Right lobe of liver (tissue), 6 donors: ENCODE measurements at regions not wholly inside any gene's neighbourhood (a gene's known extent, or its start where the extent isn't known, plus 50 kb on each side); places are given as distances from the start of the nearest gene placed in this dataset.
A peak's percentile ranks its signal among the peaks of the same experiment; 100 is the strongest.

ENCODE experiments used
- ATAC-seq, 4 donors: fragments of 200-7000 bp; cut with Tn5 transposase; one replicate each; pipeline ENCODE4 v1.9.1; 2020; ENCODE audit warnings: mild to moderate bottlenecking in 4 of 4, moderate library complexity in 4 of 4
- DNase-seq, 3 donors: peaks; one replicate each; pipeline ENCODE4 v3.0.0-alpha.2; 2020
- H3K27ac ChIP-seq, 3 donors: fragments of 200-600 bp; one replicate each; pipeline ENCODE4 v1.8.0; 2022
- H3K27me3 ChIP-seq, 2 donors: fragments of 200-600 bp; one replicate each; pipeline ENCODE4 v1.8.0; 2022
- H3K36me3 ChIP-seq, 4 donors: fragments of 200-600 bp; sonication (generic) in 1 of 4; one replicate each; pipeline versions ENCODE4 v1.5.1 to v1.8.0; 2017 to 2022; ENCODE audit warnings: control low read depth in 1 of 4
- H3K4me1 ChIP-seq, 4 donors: fragments of 200-600 bp; sonication (generic) in 1 of 4; one replicate each; pipeline versions ENCODE4 v1.5.1 to v1.8.0; 2017 to 2022; ENCODE audit warnings: control low read depth in 1 of 4
- H3K4me3 ChIP-seq, 3 donors: fragments of 200-600 bp; one replicate each; pipeline ENCODE4 v1.8.0; 2022
- H3K9me3 ChIP-seq, 4 donors: fragments of 200-600 bp; sonication (generic) in 1 of 4; one replicate each; pipeline versions ENCODE4 v1.5.1 to v1.8.0; 2017 to 2022; ENCODE audit warnings: control low read depth in 1 of 4
- CTCF ChIP-seq, 4 donors: fragments of 200-600 bp in 3 of 4; fragments of 450-650 bp in 1 of 4; IDR thresholded peaks; one replicate each; pipeline versions ENCODE4 v1.5.1 to v1.8.0; 2016 to 2022; ENCODE audit warnings: antibody characterized with exemption in 4 of 4, mild to moderate bottlenecking in 2 of 4
- POLR2A ChIP-seq: fragments of 450-650 bp; IDR thresholded peaks from one replicate; pipeline ENCODE4 v1.6.1; 2017; ENCODE audit warnings: antibody characterized with exemption, mild to moderate bottlenecking
- WGBS: methylation state at CpG from one replicate; pipeline ENCODE4 v1.1.6; 2018; ENCODE audit warnings: low coverage, low lambda C conversion rate; ENCODE audit not compliant: insufficient coverage; ENCODE audit errors: missing lambda C conversion rate; 5-methylcytosine and 5-hydroxymethylcytosine counted together
- intact Hi-C, 2 donors: fragments of 100-400 bp; cut with DNase I; formaldehyde crosslinking; loops; one replicate each; pipeline versions ENCODE4 v1.11.2 to v1.14.1; 2022
- donor health status: DM: no; HTN: yes; CAD: no.
- donor health status: DM: no; HTN: no; CAD: no.
- donor health status: DM: no; HTN: no; CAD: no.
- donor health status: DM: no; HTN: yes; CAD: no.
- donor health status: DM: no; HTN: yes; CAD: no.

- Histone ChIP-seq H3K4me1 (no peaks in the 10 kb centered on the region), H3K27me3 (no peaks in the 10 kb centered on the region), H3K4me3 (no peak overlapping the region), H3K36me3 (no peaks in the 10 kb centered on the region), H3K27ac (no peak overlapping the region), H3K9me3 (no peaks in the 10 kb centered on the region)
- ATAC-seq (peak; percentile 50 to 77 (median 61)), DNase-seq (no peak)
- intact Hi-C loops, result no loop called here
- peak; percentile 44 to 65 (median 54) for TF ChIP-seq CTCF (IDR thresholded peaks at IDR 0.05)
- TF ChIP-seq POLR2A, result no peak
- WGBS, result 26% methylated on average over 3 of the region's 3 CpGs
Measured at GRCh38 chr5:24110004-24110615, 534.7 kb downstream of the CDH10 start.

- Histone ChIP-seq H3K4me1 (no peaks in the 10 kb centered on the region), H3K9me3 (no peaks in the 10 kb centered on the region), H3K27me3 (no peaks in the 10 kb centered on the region), H3K4me3 (no peak overlapping the region), H3K27ac (no peak overlapping the region), H3K36me3 (no peaks in the 10 kb centered on the region)
- TF ChIP-seq CTCF (IDR thresholded peaks at IDR 0.05), result no peak
- no peak for DNase-seq
- intact Hi-C loops, result no loop called here
- WGBS, result 59% methylated on average over 2 of the region's 2 CpGs
- ATAC-seq, result no peak
Measured at GRCh38 chr5:24112420-24112819, 532.4 kb downstream of the CDH10 start.

- no peak for TF ChIP-seq CTCF (IDR thresholded peaks at IDR 0.05)
- TF ChIP-seq POLR2A, result no peak
- Histone ChIP-seq H3K27me3 (no peaks in the 10 kb centered on the region), H3K27ac (no peak overlapping the region), H3K4me3 (no peak overlapping the region), H3K9me3 (no peaks in the 10 kb centered on the region), H3K36me3 (no peaks in the 10 kb centered on the region), H3K4me1 (no peaks in the 10 kb centered on the region)
- WGBS, result 48% methylated on average over 2 of the region's 2 CpGs
- intact Hi-C loops, result no loop called here
- DNase-seq (no peak), ATAC-seq (no peak)
Measured at GRCh38 chr5:24118351-24118750, 526.4 kb downstream of the CDH10 start.

GRCh38 chr5:24135536-24135935, 509.2 kb downstream of the CDH10 start:
- Histone ChIP-seq H3K27ac (no peak overlapping the region), H3K9me3 (no peaks in the 10 kb centered on the region), H3K4me3 (no peak overlapping the region), H3K36me3 (no peaks in the 10 kb centered on the region), H3K4me1 (no peaks in the 10 kb centered on the region), H3K27me3 (no peaks in the 10 kb centered on the region)
- intact Hi-C loops, result no loop called here
- ATAC-seq (no peak), DNase-seq (no peak)
- TF ChIP-seq CTCF (IDR thresholded peaks at IDR 0.05) (no peak), POLR2A (no peak)

GRCh38 chr5:24141046-24141445, 503.7 kb downstream of the CDH10 start:
- H3K4me1 ChIP-seq, result no peaks in the 10 kb centered on the region
- no peaks in the 10 kb centered on the region for H3K9me3 ChIP-seq
- no peaks in the 10 kb centered on the region for H3K27me3 ChIP-seq
- ATAC-seq (no peak), DNase-seq (no peak)
- WGBS, result 49% methylated on average over 3 of the region's 3 CpGs
- H3K36me3 ChIP-seq, result no peaks in the 10 kb centered on the region
- no peak overlapping the region for H3K4me3 ChIP-seq
- TF ChIP-seq POLR2A (no peak), CTCF (IDR thresholded peaks at IDR 0.05) (no peak)
- intact Hi-C loops, result no loop called here
- no peak overlapping the region for H3K27ac ChIP-seq
